Endothelial cell of umbilical vein (primary cell): ENCODE measurements at regions not wholly inside any gene's neighbourhood (a gene's known extent, or its start where the extent isn't known, plus 50 kb on each side); places are given as distances from the start of the nearest gene placed in this dataset.

Experiments used
- BruUV-seq: library from RNA; stranded (reverse); fragments of 400-500 nt; replicated peaks from 2 replicates; lab custom pipeline; 2021; lab: Mats Ljungman, UMichigan
- CTCF ChIA-PET: fragments of 300-600, 350-600 bp; sonication (Branson Sonifier 250); formaldehyde crosslinking; loops from one replicate; lab custom pipeline; 2021; ENCODE audit warnings: antibody characterized with exemption, inconsistent platforms; lab: Charles Lee
- POLR2A ChIA-PET: fragments of 300-600, 350-600 bp; sonication (Branson Sonifier 250); formaldehyde crosslinking; loops from one replicate; lab custom pipeline; 2021; ENCODE audit warnings: antibody characterized with exemption, inconsistent platforms; lab: Charles Lee
- DNase-seq: peaks from one replicate; pipeline ENCODE4 v3.0.0-alpha.2; 2011; ENCODE audit warnings: low read depth, low spot score
- FAIRE-seq: peaks from 2 replicates; lab custom pipeline; 2011; peaks lifted over from hg19 to GRCh38; lab: Jason Lieb, UNC
- H2AFZ ChIP-seq: 2 replicates; pipeline ENCODE4 v1.6.0; 2012; ENCODE audit warnings: low read depth, low read length, control low read depth, inconsistent platforms
- H3K27ac ChIP-seq: 2 replicates; pipeline ENCODE4 v1.5.1; 2011; ENCODE audit warnings: low read depth, mild to moderate bottlenecking, control low read depth, low read length, moderate library complexity; ENCODE audit not compliant: insufficient read depth
- H3K27me3 ChIP-seq, 2 experiments: 2 replicates each; pipeline versions ENCODE4 v1.6.0 to v1.6.1; 2011; ENCODE audit warnings: low read length in 2 of 2, mixed read lengths in 1 of 2; ENCODE audit not compliant: control insufficient read depth in 2 of 2, insufficient read depth in 2 of 2
- H3K36me3 ChIP-seq, 2 experiments: 2 replicates in 1 of 2; 3 replicates in 1 of 2; pipeline ENCODE4 v1.5.1; 2011; ENCODE audit warnings: low read length in 2 of 2, mild to moderate bottlenecking in 1 of 2, moderate library complexity in 1 of 2; ENCODE audit not compliant: control insufficient read depth in 2 of 2, insufficient read depth in 2 of 2; ENCODE audit errors: extremely low read depth in 1 of 2
- H3K4me1 ChIP-seq: 3 replicates; pipeline ENCODE4 v1.5.1; 2011; ENCODE audit warnings: mild to moderate bottlenecking, low read length; ENCODE audit not compliant: control insufficient read depth, insufficient read depth; ENCODE audit errors: extremely low read depth
- H3K4me2 ChIP-seq: 2 replicates; pipeline ENCODE4 v1.6.1; 2011; ENCODE audit warnings: low read length, control low read depth, mixed read lengths; ENCODE audit not compliant: insufficient read depth
- H3K4me3 ChIP-seq, 3 experiments: fragments of 200-600 bp in 1 of 3; sonication (generic), shearing (Covaris generic) in 1 of 3; replicated peaks in 1 of 3; 2 replicates each; pipeline ENCODE4 v1.5.1; 2011 to 2016; ENCODE audit warnings: control low read depth in 3 of 3, low read length in 3 of 3, mild to moderate bottlenecking in 2 of 3, inconsistent platforms in 1 of 3, low read depth in 1 of 3, moderate library complexity in 1 of 3; ENCODE audit not compliant: insufficient read depth in 1 of 3
- H3K79me2 ChIP-seq: 2 replicates; pipeline ENCODE4 v1.6.0; 2012; ENCODE audit warnings: low read length, inconsistent platforms; ENCODE audit not compliant: control insufficient read depth, insufficient read depth
- H3K9ac ChIP-seq: replicated peaks from 2 replicates; pipeline ENCODE3; 2011; ENCODE audit warnings: low read length, control low read depth; ENCODE audit not compliant: insufficient read depth; ENCODE audit errors: extremely low read depth
- H3K9me1 ChIP-seq: replicated peaks from 3 replicates; pipeline ENCODE4 v1.6.0; 2011; ENCODE audit warnings: mild to moderate bottlenecking, low read length; ENCODE audit not compliant: control insufficient read depth, insufficient read depth; ENCODE audit errors: extremely low read depth
- H3K9me3 ChIP-seq: replicated peaks from 2 replicates; pipeline ENCODE4 v1.5.1; 2012; ENCODE audit warnings: low read length, inconsistent platforms; ENCODE audit not compliant: control insufficient read depth, insufficient read depth
- H4K20me1 ChIP-seq: replicated peaks from 2 replicates; pipeline ENCODE3; 2011; ENCODE audit warnings: mild to moderate bottlenecking, low read length; ENCODE audit not compliant: control insufficient read depth, insufficient read depth; ENCODE audit errors: extremely low read depth
- EZH2 ChIP-seq: IDR thresholded peaks from 2 replicates; pipeline ENCODE4 v1.6.1; 2012; ENCODE audit warnings: borderline replicate concordance, low read depth, mild to moderate bottlenecking, moderate library complexity, low read length, inconsistent platforms; ENCODE audit not compliant: severe bottlenecking
- FOS ChIP-seq: IDR thresholded peaks from 2 replicates; pipeline ENCODE4 v1.6.1; 2011; ENCODE audit warnings: mild to moderate bottlenecking, low read length, moderate library complexity, borderline replicate concordance; ENCODE audit not compliant: insufficient read depth
- GATA2 ChIP-seq: IDR thresholded peaks from 2 replicates; pipeline ENCODE4 v1.7.0; 2011; ENCODE audit warnings: low read depth, mild to moderate bottlenecking, moderate library complexity, mixed read lengths, low read length; ENCODE audit not compliant: insufficient read length, insufficient read depth
- JUN ChIP-seq: IDR thresholded peaks from 2 replicates; pipeline ENCODE4 v1.6.1; 2011; ENCODE audit warnings: borderline replicate concordance, low read depth; ENCODE audit not compliant: insufficient read length, insufficient read depth
- MYC ChIP-seq: IDR thresholded peaks from one replicate; pipeline ENCODE4 v1.6.1; 2011; ENCODE audit warnings: mild to moderate bottlenecking, low read depth, low read length
- POLR2A ChIP-seq: IDR thresholded peaks from 2 replicates; pipeline ENCODE4 v1.6.1; 2012; ENCODE audit warnings: low read depth, mild to moderate bottlenecking, control low read depth, low read length
- POLR2AphosphoS5 ChIP-seq: IDR thresholded peaks from 2 replicates; pipeline ENCODE4 v1.6.1; 2012; ENCODE audit warnings: low read depth, mild to moderate bottlenecking, control low read depth, low read length, moderate library complexity; ENCODE audit not compliant: insufficient read depth
- dilution Hi-C: fragments of 300-500 bp; cut with MboI; formaldehyde crosslinking; loops from one replicate; pipeline ENCODE4 v1.15.0; 2019; ENCODE audit warnings: low sequenced_read_pairs; ENCODE audit not compliant: extremely low pct_ligation_motif_present
- intact Hi-C: fragments of 100-400 bp; cut with micrococcal nuclease; formaldehyde crosslinking; loops from one replicate; pipeline ENCODE4 v1.10.0; 2022
- TF ChIP-seq, protein P1 (sequence below): IDR thresholded peaks from 2 replicates; pipeline ENCODE4 v1.6.1; 2011; ENCODE audit not compliant: insufficient read depth, insufficient read length
- TF ChIP-seq, protein P2 (sequence below), 2 donors: IDR thresholded peaks; 1 replicate in 1 of 2; 2 replicates in 1 of 2; pipeline ENCODE4 v1.5.1; 2011; ENCODE audit warnings: low read length in 2 of 2, mild to moderate bottlenecking in 2 of 2, moderate library complexity in 2 of 2, control low read depth in 1 of 2, inconsistent platforms in 1 of 2, low read depth in 1 of 2; ENCODE audit not compliant: insufficient read depth in 1 of 2; ENCODE audit errors: extremely low read depth in 1 of 2

DNA sequence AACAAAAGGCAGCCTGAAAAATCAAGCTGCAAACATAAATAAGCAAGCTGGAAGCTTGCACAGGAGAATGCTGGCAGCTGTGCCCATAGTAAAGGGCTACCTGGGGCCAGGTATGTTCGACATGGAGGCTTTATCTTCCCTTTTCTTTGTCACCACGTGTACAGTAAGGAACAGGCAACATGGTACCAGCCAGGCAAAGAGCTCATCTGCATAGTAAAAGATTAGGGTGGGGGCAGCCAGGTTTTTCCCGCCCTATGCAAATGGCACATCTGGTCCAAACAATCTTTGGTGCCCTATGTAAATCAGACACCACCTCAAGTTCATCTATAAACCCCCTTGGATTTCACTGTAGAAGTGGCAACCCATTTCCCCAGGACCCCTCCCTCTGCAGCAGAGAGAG lies 625.1 kb downstream of the TYW1 start:
- Histone ChIP-seq H3K27ac (no peak overlapping the region), H3K79me2 (no peaks in the 10 kb centered on the region), H3K36me3 (no peaks in the 10 kb centered on the region), H3K4me3 (no peak overlapping the region), H3K9me1 (no peaks in the 10 kb centered on the region), H3K9ac (no peak overlapping the region), H4K20me1 (no peaks in the 10 kb centered on the region), H3K9me3 (no peaks in the 10 kb centered on the region), H3K4me1 (no peaks in the 10 kb centered on the region), H3K27me3 (no peaks in the 10 kb centered on the region), H2AFZ (no peak overlapping the region), H3K4me2 (no peak overlapping the region)
- DNase-seq (no peak), FAIRE-seq (no peak)
- POLR2A ChIA-PET, result no interaction called here
- no TSS peak for BruUV-seq
- CTCF ChIA-PET, result no interaction called here
- TF ChIP-seq, protein P1, sequence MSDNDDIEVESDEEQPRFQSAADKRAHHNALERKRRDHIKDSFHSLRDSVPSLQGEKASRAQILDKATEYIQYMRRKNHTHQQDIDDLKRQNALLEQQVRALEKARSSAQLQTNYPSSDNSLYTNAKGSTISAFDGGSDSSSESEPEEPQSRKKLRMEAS, result no peak
- TF ChIP-seq GATA2, result no peak
- TF ChIP-seq POLR2AphosphoS5, result no peak
- TF ChIP-seq JUN, result no peak
- TF ChIP-seq, protein P2, sequence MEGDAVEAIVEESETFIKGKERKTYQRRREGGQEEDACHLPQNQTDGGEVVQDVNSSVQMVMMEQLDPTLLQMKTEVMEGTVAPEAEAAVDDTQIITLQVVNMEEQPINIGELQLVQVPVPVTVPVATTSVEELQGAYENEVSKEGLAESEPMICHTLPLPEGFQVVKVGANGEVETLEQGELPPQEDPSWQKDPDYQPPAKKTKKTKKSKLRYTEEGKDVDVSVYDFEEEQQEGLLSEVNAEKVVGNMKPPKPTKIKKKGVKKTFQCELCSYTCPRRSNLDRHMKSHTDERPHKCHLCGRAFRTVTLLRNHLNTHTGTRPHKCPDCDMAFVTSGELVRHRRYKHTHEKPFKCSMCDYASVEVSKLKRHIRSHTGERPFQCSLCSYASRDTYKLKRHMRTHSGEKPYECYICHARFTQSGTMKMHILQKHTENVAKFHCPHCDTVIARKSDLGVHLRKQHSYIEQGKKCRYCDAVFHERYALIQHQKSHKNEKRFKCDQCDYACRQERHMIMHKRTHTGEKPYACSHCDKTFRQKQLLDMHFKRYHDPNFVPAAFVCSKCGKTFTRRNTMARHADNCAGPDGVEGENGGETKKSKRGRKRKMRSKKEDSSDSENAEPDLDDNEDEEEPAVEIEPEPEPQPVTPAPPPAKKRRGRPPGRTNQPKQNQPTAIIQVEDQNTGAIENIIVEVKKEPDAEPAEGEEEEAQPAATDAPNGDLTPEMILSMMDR (IDR thresholded peaks at IDR 0.05; ENCODE audit: extremely low read depth in 1 of 2, insufficient read depth in 1 of 2, low read depth in 1 of 2, low read length in 2 of 2), result no peak
- TF ChIP-seq MYC, result no peak
- no peak for TF ChIP-seq POLR2A
- no peak for TF ChIP-seq EZH2
- TF ChIP-seq FOS, result no peak
- intact Hi-C loops, result no loop called here
- dilution Hi-C loops, result no loop called here
